HL-60 (cell line): ENCODE measurements at regions not wholly inside any gene's neighbourhood (a gene's known extent, or its start where the extent isn't known, plus 50 kb on each side); places are given as distances from the start of the nearest gene placed in this dataset.
"Not testable (repeated sequence)": the region's sequence is repeated elsewhere in the genome, so short reads cannot be mapped to it uniquely, and the experiment has no call there.

Experiments used
- CTCF ChIP-seq: IDR thresholded peaks from one replicate; pipeline ENCODE4 v1.5.1; 2011; ENCODE audit warnings: low read length, control low read depth, inconsistent platforms; ENCODE audit not compliant: insufficient read depth
- GABPA ChIP-seq: IDR thresholded peaks from 2 replicates; pipeline ENCODE4 v1.6.1; 2012; ENCODE audit warnings: low read depth
- POLR2AphosphoS5 ChIP-seq: IDR thresholded peaks from 2 replicates; pipeline ENCODE4 v1.6.1; 2012; ENCODE audit warnings: low read depth
- REST ChIP-seq: IDR thresholded peaks from 2 replicates; pipeline ENCODE4 v1.6.1; 2012; ENCODE audit warnings: low read depth; ENCODE audit not compliant: insufficient replicate concordance
- SPI1 ChIP-seq: IDR thresholded peaks from 2 replicates; pipeline ENCODE4 v1.6.1; 2012; ENCODE audit warnings: low read depth, mild to moderate bottlenecking, borderline replicate concordance

- TF ChIP-seq CTCF, REST, POLR2AphosphoS5, SPI1, GABPA: not testable (repeated sequence)
These were observed 116.5 kb upstream of the CDYL start for GRCh38 chr6:4659719-4660118.
